HL-60 (cell line): ENCODE measurements at regions not wholly inside any gene's neighbourhood (a gene's known extent, or its start where the extent isn't known, plus 50 kb on each side); places are given as distances from the start of the nearest gene placed in this dataset.

Experiments used
- DNase-seq, 2 experiments: peaks; one replicate each; pipeline ENCODE4 v3.0.0-alpha.2; 2010 to 2020; ENCODE audit warnings: low read depth in 1 of 2, low spot score in 1 of 2
- H3K27ac ChIP-seq: fragments of 250-450 bp; sonication (Bioruptor Pico); replicated peaks from 2 replicates; pipeline ENCODE4 v1.5.1; 2020; ENCODE audit warnings: mild to moderate bottlenecking, moderate library complexity
- H3K27me3 ChIP-seq: fragments of 250-450 bp; sonication (Bioruptor Pico); 2 replicates; pipeline ENCODE4 v1.5.1; 2021; ENCODE audit warnings: mild to moderate bottlenecking, moderate library complexity; ENCODE audit not compliant: insufficient read depth, poor library complexity, severe bottlenecking
- H3K4me3 ChIP-seq: replicated peaks from 2 replicates; pipeline ENCODE4 v1.5.1; 2011; ENCODE audit warnings: mild to moderate bottlenecking, control low read depth, low read length; ENCODE audit not compliant: insufficient read depth
- CTCF ChIP-seq: IDR thresholded peaks from one replicate; pipeline ENCODE4 v1.5.1; 2011; ENCODE audit warnings: low read length, control low read depth, inconsistent platforms; ENCODE audit not compliant: insufficient read depth
- GABPA ChIP-seq: IDR thresholded peaks from 2 replicates; pipeline ENCODE4 v1.6.1; 2012; ENCODE audit warnings: low read depth
- POLR2AphosphoS5 ChIP-seq: IDR thresholded peaks from 2 replicates; pipeline ENCODE4 v1.6.1; 2012; ENCODE audit warnings: low read depth
- SPI1 ChIP-seq: IDR thresholded peaks from 2 replicates; pipeline ENCODE4 v1.6.1; 2012; ENCODE audit warnings: low read depth, mild to moderate bottlenecking, borderline replicate concordance
- TF ChIP-seq, protein P1 (sequence below): IDR thresholded peaks from 2 replicates; pipeline ENCODE4 v1.6.1; 2012; ENCODE audit warnings: low read depth; ENCODE audit not compliant: insufficient replicate concordance

GRCh38 chr16:87165151-87165550 is 152.0 kb downstream of the C16orf95 start:
- Histone ChIP-seq H3K27me3 (no peaks in the 10 kb centered on the region), H3K27ac (no peak overlapping the region), H3K4me3 (no peak overlapping the region)
- no peak for DNase-seq
- TF ChIP-seq, protein P1, sequence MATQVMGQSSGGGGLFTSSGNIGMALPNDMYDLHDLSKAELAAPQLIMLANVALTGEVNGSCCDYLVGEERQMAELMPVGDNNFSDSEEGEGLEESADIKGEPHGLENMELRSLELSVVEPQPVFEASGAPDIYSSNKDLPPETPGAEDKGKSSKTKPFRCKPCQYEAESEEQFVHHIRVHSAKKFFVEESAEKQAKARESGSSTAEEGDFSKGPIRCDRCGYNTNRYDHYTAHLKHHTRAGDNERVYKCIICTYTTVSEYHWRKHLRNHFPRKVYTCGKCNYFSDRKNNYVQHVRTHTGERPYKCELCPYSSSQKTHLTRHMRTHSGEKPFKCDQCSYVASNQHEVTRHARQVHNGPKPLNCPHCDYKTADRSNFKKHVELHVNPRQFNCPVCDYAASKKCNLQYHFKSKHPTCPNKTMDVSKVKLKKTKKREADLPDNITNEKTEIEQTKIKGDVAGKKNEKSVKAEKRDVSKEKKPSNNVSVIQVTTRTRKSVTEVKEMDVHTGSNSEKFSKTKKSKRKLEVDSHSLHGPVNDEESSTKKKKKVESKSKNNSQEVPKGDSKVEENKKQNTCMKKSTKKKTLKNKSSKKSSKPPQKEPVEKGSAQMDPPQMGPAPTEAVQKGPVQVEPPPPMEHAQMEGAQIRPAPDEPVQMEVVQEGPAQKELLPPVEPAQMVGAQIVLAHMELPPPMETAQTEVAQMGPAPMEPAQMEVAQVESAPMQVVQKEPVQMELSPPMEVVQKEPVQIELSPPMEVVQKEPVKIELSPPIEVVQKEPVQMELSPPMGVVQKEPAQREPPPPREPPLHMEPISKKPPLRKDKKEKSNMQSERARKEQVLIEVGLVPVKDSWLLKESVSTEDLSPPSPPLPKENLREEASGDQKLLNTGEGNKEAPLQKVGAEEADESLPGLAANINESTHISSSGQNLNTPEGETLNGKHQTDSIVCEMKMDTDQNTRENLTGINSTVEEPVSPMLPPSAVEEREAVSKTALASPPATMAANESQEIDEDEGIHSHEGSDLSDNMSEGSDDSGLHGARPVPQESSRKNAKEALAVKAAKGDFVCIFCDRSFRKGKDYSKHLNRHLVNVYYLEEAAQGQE = no peak
- TF ChIP-seq POLR2AphosphoS5 = no peak
- TF ChIP-seq GABPA = no peak
- TF ChIP-seq SPI1 = no peak
- TF ChIP-seq CTCF = no peak

GRCh38 chr16:87165885-87166284 is 151.3 kb downstream of the C16orf95 start:
- no peak overlapping the region for H3K4me3 ChIP-seq
- no peak for DNase-seq
- TF ChIP-seq POLR2AphosphoS5 = no peak
- no peak for TF ChIP-seq GABPA
- no peak for TF ChIP-seq CTCF
- no peak for TF ChIP-seq SPI1
- TF ChIP-seq, protein P1 = no peak
- no peak overlapping the region for H3K27ac ChIP-seq
- H3K27me3 ChIP-seq = no peaks in the 10 kb centered on the region

DNA sequence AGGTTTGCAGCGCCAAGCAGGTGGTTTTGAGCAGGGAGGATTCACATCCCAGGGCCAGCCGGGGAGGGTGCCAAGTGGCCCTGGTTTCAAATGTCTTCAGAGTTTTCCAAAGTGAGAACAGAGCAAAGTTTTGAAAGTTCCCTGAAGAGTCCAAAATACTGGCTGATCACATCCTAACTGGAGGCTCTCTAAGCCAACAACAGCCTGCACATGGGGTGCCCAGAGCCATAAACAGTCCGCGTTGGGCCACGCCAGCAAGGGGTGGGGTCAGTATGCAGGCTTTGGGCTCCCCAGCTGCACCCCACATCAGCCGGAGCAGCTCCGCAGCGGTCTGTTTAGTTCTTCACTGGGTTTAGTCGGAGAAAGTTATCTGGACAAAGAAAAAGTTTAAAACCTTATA is 150.9 kb downstream of the C16orf95 start:
- no peak for TF ChIP-seq POLR2AphosphoS5
- TF ChIP-seq, protein P1 = no peak
- TF ChIP-seq GABPA = no peak
- TF ChIP-seq SPI1 = no peak
- no peak for TF ChIP-seq CTCF
- no peak for DNase-seq
- Histone ChIP-seq H3K27ac (no peak overlapping the region), H3K27me3 (no peaks in the 10 kb centered on the region), H3K4me3 (no peak overlapping the region)
